Panc1 (cell line): ENCODE measurements at regions not wholly inside any gene's neighbourhood (a gene's known extent, or its start where the extent isn't known, plus 50 kb on each side); places are given as distances from the start of the nearest gene placed in this dataset.

Experiments
- POLR2AphosphoS5 ChIP-seq: IDR thresholded peaks from 2 replicates; pipeline ENCODE4 v1.6.1; 2012; ENCODE audit warnings: mild to moderate bottlenecking, low read depth, low read length, moderate library complexity
- SIN3A ChIP-seq: IDR thresholded peaks from 2 replicates; pipeline ENCODE4 v1.6.1; 2012; ENCODE audit warnings: low read depth, mild to moderate bottlenecking, low read length, moderate library complexity, borderline replicate concordance; ENCODE audit not compliant: insufficient read depth
- TCF7L2 ChIP-seq: IDR thresholded peaks from 2 replicates; pipeline ENCODE4 v1.6.1; 2011; ENCODE audit warnings: mild to moderate bottlenecking, low read depth, low read length, inconsistent platforms
- TF ChIP-seq, protein P1 (sequence below): fragments of 450-650 bp; IDR thresholded peaks from 2 replicates; pipeline ENCODE4 v1.5.1; 2017; ENCODE audit warnings: mild to moderate bottlenecking

DNA sequence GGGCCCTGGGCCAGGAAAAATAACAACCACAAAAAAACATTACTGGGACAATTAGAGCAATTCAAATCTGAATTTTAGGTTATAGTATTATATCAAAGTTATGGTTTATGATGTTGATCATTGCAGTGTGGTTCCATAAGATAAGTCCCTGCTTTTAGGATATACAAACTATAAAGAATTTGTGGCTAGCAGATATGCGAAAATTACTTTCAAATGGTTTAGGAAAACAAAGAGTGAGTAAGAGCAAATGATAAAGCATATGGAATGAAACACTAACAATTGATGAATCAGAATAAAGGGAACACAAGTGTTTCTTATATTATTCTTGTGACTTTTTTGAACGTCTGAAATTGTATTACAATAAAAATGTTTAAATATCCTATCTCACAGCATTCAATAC is 64.4 kb upstream of the HECTD2 start:
- TF ChIP-seq, protein P1, sequence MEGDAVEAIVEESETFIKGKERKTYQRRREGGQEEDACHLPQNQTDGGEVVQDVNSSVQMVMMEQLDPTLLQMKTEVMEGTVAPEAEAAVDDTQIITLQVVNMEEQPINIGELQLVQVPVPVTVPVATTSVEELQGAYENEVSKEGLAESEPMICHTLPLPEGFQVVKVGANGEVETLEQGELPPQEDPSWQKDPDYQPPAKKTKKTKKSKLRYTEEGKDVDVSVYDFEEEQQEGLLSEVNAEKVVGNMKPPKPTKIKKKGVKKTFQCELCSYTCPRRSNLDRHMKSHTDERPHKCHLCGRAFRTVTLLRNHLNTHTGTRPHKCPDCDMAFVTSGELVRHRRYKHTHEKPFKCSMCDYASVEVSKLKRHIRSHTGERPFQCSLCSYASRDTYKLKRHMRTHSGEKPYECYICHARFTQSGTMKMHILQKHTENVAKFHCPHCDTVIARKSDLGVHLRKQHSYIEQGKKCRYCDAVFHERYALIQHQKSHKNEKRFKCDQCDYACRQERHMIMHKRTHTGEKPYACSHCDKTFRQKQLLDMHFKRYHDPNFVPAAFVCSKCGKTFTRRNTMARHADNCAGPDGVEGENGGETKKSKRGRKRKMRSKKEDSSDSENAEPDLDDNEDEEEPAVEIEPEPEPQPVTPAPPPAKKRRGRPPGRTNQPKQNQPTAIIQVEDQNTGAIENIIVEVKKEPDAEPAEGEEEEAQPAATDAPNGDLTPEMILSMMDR, result no peak
- TF ChIP-seq SIN3A (no peak), TCF7L2 (no peak), POLR2AphosphoS5 (no peak)
